T-helper 2 cell treated with Interferon-gamma antibody and Interleukin-4, amounts not matched to agents 5 μg/mL and 100 μg/mL, for 36 hours (primary cell): ENCODE measurements at regions not wholly inside any gene's neighbourhood (a gene's known extent, or its start where the extent isn't known, plus 50 kb on each side); places are given as distances from the start of the nearest gene placed in this dataset.
"Not testable (repeated sequence)": the region's sequence is repeated elsewhere in the genome, so short reads cannot be mapped to it uniquely, and the experiment has no call there.

Source experiments
- DNase-seq: peaks from one replicate; pipeline ENCODE4 v3.0.0; 2021; ENCODE audit warnings: low spot score
- H3K27ac Mint-ChIP-seq: one replicate; pipeline ENCODE4 v1.8.0; 2021; ENCODE audit warnings: mild to moderate bottlenecking, mixed read lengths
- H3K27me3 Mint-ChIP-seq: one replicate; pipeline ENCODE4 v1.8.0; 2021; ENCODE audit warnings: low read depth, mixed read lengths
- H3K36me3 Mint-ChIP-seq: one replicate; pipeline ENCODE4 v1.8.0; 2021; ENCODE audit warnings: low read depth, mixed read lengths
- H3K4me1 Mint-ChIP-seq: one replicate; pipeline ENCODE4 v1.8.0; 2021; ENCODE audit warnings: low read depth, mixed read lengths
- H3K4me3 Mint-ChIP-seq: one replicate; pipeline ENCODE4 v1.8.0; 2022; ENCODE audit warnings: mild to moderate bottlenecking, moderate library complexity, mixed read lengths
- H3K9me3 Mint-ChIP-seq: one replicate; pipeline ENCODE4 v1.8.0; 2021; ENCODE audit warnings: mixed read lengths

DNA sequence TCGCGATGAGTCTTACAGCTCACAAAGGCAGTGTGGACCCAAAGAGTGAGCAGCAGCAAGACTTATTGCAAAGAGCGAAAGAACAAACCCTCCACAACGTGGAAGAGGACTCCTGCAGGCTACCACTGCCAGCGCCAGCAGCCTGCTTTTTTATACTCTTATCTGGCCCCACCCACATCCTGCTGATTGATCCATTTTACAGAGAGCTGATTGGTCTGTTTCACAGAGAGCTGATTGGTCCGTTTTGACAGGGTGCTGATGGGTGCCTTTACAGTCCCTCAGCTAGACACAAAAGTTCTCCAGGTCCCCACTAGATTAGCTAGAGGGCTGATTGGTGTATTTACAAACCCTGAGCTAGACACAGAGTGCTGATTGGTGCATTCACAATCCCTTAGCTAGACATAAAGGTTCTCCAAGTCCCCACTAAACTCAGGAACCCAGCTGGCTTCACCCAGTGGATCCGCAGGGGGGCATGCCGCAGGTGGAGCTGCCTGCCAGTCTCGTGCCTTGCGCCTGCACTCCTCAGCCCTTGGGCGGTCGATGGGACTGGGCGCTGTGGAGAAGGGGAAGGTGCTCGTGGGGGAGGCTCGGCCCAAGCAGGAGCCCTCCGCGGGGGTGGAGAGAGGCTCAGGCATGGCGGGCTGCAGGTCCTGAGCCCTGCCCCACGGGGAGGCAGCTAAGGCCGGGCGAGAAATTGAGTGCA lies 75.7 kb downstream of the QDPR start:
- H3K27ac Mint-ChIP-seq, H3K9me3 Mint-ChIP-seq, H3K4me1 Mint-ChIP-seq, H3K27me3 Mint-ChIP-seq, DNase-seq, H3K36me3 Mint-ChIP-seq, H3K4me3 Mint-ChIP-seq: not testable (repeated sequence)

DNA sequence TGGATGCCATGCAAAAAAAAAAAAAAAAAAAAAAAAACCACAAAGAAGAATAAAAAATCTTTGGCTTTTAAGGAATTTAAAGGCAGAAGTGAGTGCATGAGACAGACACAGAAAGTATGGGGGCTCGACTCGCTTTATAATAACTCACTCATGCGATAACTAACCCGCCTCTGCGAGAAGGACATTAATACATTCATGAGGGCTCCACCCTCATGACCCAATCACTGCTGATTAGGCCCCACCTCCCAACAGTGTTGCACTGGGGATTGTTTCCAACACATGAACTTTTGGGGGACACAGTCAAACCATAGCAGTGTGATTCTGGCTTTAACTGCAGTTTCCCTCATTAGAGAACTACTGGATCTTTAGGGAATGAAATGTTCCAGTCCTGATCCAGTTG lies 78.1 kb downstream of the QDPR start:
- Mint-ChIP-seq H3K9me3 (no peaks in the 10 kb centered on the region), H3K4me3 (no peak overlapping the region), H3K36me3 (no peaks in the 10 kb centered on the region), H3K27me3 (no peaks in the 10 kb centered on the region), H3K27ac (no peak overlapping the region), H3K4me1 (no peaks in the 10 kb centered on the region)
- no peak for DNase-seq

DNA sequence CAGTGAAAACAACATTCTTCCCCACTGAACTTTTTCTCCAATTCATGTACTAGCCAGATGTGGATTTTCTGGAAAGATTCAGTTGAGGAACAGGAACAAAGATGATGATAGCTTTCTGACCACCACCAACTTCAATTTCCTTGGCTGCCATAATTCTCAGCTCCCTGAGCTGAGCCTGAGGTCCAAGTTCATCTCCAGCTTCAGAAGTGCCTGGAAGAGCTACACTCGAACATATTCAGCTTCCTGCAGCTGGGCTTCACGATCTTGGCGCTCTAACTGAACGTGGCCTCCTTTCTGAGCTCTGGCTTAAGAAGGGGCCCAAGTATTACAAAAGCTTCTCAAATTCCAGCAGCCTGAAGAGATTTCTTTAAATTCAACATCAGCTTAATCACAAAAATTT lies 83.9 kb downstream of the QDPR start:
- Mint-ChIP-seq H3K4me3 (no peak overlapping the region), H3K9me3 (no peaks in the 10 kb centered on the region), H3K27me3 (no peaks in the 10 kb centered on the region), H3K36me3 (no peaks in the 10 kb centered on the region), H3K4me1 (no peaks in the 10 kb centered on the region), H3K27ac (no peak overlapping the region)
- DNase-seq = no peak

DNA sequence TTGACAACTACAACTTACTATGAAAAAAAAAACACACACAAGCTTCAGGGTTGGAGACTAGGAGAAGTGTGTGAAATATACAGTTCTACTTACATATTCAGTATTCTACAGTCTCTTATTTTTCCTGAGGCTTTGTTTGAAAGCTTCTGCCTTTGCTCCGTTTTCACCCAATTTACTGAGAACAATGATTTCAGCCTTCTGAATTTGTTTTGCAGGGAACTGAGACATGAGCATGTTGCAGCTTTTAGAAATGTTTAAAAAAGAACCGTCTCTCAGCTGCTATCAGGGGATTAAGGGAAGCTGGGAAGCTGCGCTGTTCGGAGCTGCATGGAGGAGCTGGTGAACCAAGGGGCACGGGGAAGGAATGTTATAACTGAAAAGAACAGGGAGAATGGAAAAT lies 85.7 kb downstream of the QDPR start:
- no peaks in the 10 kb centered on the region for H3K27me3 Mint-ChIP-seq
- no peak overlapping the region for H3K27ac Mint-ChIP-seq
- no peaks in the 10 kb centered on the region for H3K36me3 Mint-ChIP-seq
- H3K4me1 Mint-ChIP-seq = no peaks in the 10 kb centered on the region
- no peak overlapping the region for H3K4me3 Mint-ChIP-seq
- H3K9me3 Mint-ChIP-seq = no peaks in the 10 kb centered on the region
- no peak for DNase-seq

DNA sequence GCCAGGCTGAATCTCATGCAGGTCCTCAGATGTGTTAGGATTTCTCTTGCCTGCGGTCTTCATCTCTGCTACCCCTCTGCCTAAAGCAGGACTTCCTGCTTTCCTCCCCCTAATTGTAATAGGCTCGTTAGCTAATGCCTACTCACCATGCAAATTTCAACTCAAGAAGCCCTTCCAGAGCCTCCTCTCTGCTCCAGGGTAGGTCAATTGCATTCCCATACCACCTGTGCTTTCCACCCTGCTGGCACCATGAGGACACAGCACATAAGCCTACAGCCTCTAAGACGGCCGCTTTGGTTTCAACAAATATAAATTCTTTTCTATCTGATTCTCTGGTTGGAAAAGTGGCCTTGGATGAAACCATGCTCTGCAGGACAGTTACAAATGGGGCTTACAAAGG lies 93.9 kb downstream of the QDPR start:
- no peak for DNase-seq
- Mint-ChIP-seq H3K27ac (no peak overlapping the region), H3K4me3 (no peak overlapping the region), H3K4me1 (no peaks in the 10 kb centered on the region), H3K9me3 (peaks cover 7% of the 10 kb centered on the region), H3K27me3 (no peaks in the 10 kb centered on the region), H3K36me3 (no peaks in the 10 kb centered on the region)

DNA sequence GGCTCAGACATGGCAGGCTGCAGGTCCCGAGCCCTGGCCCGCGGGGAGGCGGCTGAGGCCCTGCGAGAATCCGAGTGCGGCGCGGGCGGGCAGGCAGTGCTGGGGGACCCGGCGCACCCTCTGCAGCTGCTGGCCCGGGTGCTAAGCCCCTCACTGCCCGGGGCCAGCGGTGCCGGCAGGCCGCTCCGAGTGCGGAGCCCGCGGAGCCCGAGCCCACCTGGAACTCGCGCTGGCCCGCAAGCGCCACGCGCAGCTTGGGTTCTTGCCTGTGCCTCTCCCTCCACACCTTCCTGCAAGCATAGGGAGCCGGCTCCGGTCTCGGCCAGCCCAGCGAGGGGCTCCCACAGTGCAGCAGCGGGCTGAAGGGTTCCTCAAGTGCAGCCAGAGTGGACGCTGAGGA lies 97.5 kb downstream of the QDPR start:
- H3K4me3 Mint-ChIP-seq = no peak overlapping the region
- H3K4me1 Mint-ChIP-seq = no peaks in the 10 kb centered on the region
- no peak for DNase-seq
- H3K27me3 Mint-ChIP-seq = no peaks in the 10 kb centered on the region
- H3K36me3 Mint-ChIP-seq = no peaks in the 10 kb centered on the region
- no peak overlapping the region for H3K27ac Mint-ChIP-seq
- H3K9me3 Mint-ChIP-seq = peaks cover 7% of the 10 kb centered on the region

DNA sequence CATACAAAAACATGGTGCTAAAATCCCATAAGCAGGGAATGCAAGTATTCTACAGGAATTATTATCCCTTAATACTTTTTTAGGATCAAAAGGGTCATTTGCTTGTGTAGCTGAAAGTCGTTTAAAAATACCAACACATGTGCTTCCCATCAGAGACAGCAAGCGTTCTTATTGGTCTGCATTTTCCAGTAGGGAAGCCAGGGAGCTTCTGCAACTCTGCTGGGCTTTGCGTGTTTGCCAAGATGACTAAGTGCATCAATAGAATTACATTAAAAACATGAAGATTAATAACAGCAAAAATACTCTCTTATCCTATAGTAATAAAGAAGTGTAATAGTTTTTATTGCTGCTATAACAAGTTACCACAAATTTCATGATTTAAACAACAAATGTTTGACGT lies 111.2 kb downstream of the QDPR start:
- no peaks in the 10 kb centered on the region for H3K4me1 Mint-ChIP-seq
- peaks cover 1% of the 10 kb centered on the region for H3K27me3 Mint-ChIP-seq
- no peak overlapping the region for H3K4me3 Mint-ChIP-seq
- H3K36me3 Mint-ChIP-seq = no peaks in the 10 kb centered on the region
- no peaks in the 10 kb centered on the region for H3K9me3 Mint-ChIP-seq
- DNase-seq = no peak
- no peak overlapping the region for H3K27ac Mint-ChIP-seq

DNA sequence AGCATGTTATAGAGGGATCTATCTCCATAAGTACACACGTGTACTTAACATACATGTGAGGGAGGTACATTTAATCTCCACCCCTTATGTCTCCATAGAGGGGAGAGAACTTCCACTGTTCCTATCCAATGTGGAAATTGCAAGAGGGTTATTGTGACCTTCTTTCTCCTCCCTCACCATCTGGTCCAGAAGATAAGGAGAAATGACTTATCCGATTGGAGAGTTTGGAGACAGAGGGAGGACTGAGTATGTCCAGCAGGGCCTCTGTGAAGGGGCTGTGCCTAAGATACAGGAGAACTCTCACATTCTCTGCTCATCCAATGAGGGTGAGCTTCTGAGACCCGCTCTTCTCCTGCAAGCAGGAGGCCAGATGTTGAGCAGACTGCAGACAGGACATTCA lies 113.1 kb downstream of the QDPR start:
- DNase-seq = no peak
- H3K4me3 Mint-ChIP-seq = no peak overlapping the region
- H3K4me1 Mint-ChIP-seq = no peaks in the 10 kb centered on the region
- H3K27me3 Mint-ChIP-seq = peaks cover 1% of the 10 kb centered on the region
- H3K27ac Mint-ChIP-seq = no peak overlapping the region
- no peaks in the 10 kb centered on the region for H3K36me3 Mint-ChIP-seq
- H3K9me3 Mint-ChIP-seq = no peaks in the 10 kb centered on the region

DNA sequence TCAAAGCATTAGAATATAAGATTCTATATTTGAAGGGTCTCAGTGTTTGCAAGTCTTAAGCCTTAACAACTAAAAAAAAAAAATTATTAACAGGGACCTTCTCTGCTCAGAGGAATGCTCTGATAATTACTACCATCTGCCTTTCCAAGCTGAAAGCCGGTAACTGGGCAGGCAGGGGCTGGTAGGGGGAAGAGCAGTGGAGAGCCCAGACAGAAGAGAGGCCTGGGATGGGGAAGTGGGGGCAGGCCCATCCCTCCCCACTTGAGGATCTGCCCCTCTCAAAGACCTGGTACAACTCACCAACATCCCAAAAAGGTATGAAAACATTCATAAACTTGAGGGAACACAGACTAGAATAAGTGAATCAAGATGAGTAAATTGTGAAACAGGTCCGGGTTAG lies 113.9 kb downstream of the QDPR start:
- H3K4me1 Mint-ChIP-seq = no peaks in the 10 kb centered on the region
- no peak overlapping the region for H3K27ac Mint-ChIP-seq
- no peak overlapping the region for H3K4me3 Mint-ChIP-seq
- no peaks in the 10 kb centered on the region for H3K36me3 Mint-ChIP-seq
- H3K9me3 Mint-ChIP-seq = no peaks in the 10 kb centered on the region
- H3K27me3 Mint-ChIP-seq = peaks cover 1% of the 10 kb centered on the region
- DNase-seq = no peak

DNA sequence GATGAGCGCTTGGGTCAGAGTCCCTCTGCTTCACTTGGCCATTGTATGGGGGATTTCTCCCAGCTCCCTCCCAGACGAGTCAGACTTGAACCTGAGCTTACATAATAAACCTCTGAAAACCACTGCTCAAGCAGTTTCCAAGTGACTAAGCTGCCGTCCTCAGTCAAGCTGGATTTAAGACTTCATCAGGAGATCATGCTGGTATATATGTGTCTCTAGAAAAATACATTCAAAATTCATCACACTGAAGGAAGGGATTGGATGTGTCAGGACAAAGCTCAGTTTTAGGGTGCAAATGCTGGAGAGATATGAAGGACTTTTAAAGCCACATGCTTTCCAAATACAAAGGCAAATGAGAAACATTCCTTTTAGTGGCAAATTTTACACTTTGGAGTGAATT lies 114.3 kb downstream of the QDPR start:
- Mint-ChIP-seq H3K9me3 (no peaks in the 10 kb centered on the region), H3K4me3 (no peak overlapping the region), H3K27ac (no peak overlapping the region), H3K36me3 (no peaks in the 10 kb centered on the region), H3K4me1 (no peaks in the 10 kb centered on the region), H3K27me3 (peaks cover 1% of the 10 kb centered on the region)
- no peak for DNase-seq

DNA sequence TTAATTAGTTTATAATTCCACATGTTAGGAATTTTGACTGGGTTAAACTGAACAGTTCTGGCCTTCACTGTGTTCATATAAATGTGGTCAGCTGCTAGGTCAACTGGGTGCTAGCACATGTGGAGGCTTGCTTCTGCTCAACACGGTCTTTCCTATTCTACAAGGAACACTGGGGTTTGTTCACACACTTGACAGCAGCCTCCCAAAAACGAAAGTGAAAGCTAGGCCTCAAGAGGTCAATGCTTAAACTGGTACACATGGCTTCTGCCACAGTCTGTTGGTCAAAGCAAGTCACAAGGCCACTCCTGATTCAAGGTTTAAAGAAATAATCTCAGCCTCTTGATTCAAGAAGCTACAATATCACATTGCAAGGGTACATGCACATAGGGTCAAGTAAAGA lies 126.5 kb downstream of the QDPR start:
- Mint-ChIP-seq H3K27ac (peak overlapping the region; percentile 33), H3K36me3 (peaks cover 5% of the 10 kb centered on the region), H3K4me3 (peak overlapping the region; percentile 40), H3K4me1 (peaks cover 12% of the 10 kb centered on the region), H3K27me3 (no peaks in the 10 kb centered on the region), H3K9me3 (peaks cover 13% of the 10 kb centered on the region)
- DNase-seq = no peak

DNA sequence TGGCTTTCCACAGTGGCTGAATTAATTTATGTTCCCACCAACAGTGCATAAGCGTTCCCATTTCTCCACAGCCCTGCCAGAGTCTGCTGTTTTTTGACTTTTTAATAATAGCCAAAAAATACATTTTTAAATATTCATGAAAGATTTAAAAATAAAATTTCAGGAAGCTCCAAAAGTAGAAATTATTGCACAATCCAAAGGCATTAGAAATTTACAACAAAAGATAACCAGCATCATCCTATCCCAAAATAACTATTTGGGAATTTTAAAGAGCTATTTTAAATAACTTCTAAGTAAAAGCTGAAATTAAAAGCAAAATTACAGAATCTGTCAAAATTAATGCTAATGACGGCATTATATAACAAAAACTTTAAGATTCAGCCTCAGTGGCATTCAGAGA lies 131.5 kb downstream of the QDPR start:
- peaks cover 3% of the 10 kb centered on the region for H3K9me3 Mint-ChIP-seq
- no peaks in the 10 kb centered on the region for H3K36me3 Mint-ChIP-seq
- H3K27ac Mint-ChIP-seq = no peak overlapping the region
- peaks cover 2% of the 10 kb centered on the region for H3K4me1 Mint-ChIP-seq
- no peak overlapping the region for H3K4me3 Mint-ChIP-seq
- no peak for DNase-seq
- peaks cover 3% of the 10 kb centered on the region for H3K27me3 Mint-ChIP-seq

DNA sequence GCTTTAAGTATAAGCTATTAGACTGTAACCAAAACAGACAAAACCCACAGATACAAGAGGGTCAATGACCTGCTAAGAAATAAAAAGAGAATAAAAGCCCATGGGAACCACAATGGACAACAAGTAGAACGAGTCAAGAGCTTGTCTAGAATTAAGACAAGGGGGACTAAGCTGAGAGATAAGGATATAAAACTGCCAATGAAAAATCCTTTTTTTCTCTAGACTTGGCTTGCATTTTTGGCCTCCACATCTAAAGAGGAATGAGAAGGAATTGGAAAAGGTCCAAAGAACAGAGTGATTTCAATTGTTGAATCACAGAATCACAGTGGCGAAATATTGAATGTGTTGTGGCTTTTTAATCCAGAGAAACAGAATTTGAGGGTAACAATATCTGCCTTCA lies 135.7 kb downstream of the QDPR start:
- H3K27me3 Mint-ChIP-seq = peaks cover 3% of the 10 kb centered on the region
- H3K27ac Mint-ChIP-seq = no peak overlapping the region
- H3K36me3 Mint-ChIP-seq = no peaks in the 10 kb centered on the region
- H3K4me3 Mint-ChIP-seq = no peak overlapping the region
- no peaks in the 10 kb centered on the region for H3K4me1 Mint-ChIP-seq
- no peak for DNase-seq
- no peaks in the 10 kb centered on the region for H3K9me3 Mint-ChIP-seq

DNA sequence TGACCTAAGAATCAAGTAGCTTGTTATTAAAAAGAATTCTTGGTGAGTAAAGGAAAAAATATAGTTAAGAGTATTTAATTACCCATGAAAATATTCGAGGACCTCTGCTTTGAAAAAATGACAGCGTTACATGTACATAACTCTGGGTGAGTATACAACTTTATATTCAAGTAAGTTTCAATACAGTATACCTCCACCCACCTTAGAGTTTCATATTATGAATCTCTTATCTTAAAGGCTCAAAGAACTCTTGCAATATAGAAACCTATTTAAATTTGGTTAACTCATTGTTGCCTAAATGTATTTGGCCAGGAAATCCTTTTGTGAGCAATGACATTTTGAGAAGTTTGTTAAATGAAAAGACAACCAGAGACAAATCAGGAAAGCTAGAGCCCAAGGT lies 138.2 kb downstream of the QDPR start:
- Mint-ChIP-seq H3K4me1 (no peaks in the 10 kb centered on the region), H3K27me3 (peaks cover 3% of the 10 kb centered on the region), H3K4me3 (no peak overlapping the region), H3K9me3 (no peaks in the 10 kb centered on the region), H3K27ac (no peak overlapping the region), H3K36me3 (no peaks in the 10 kb centered on the region)
- no peak for DNase-seq

DNA sequence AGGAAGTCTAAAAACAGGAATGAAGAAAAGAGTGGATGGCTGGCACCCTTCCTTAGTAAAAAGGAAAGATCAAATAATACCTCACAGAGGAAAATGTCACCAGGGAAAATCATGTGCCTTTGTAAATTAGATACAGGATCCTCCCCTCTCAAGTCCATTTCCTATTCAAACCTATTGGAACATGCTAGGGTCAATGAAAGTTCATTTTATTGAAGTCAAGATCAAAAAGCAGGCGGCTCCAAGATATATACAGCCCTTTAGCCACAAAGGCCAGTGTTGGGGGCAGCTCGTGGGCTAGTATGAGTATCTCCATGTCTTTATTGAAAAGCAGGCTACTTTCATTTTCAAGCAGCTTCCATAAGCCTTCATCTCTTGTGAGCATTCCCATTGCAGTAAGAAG lies 141.1 kb downstream of the QDPR start:
- H3K27me3 Mint-ChIP-seq = no peaks in the 10 kb centered on the region
- no peaks in the 10 kb centered on the region for H3K9me3 Mint-ChIP-seq
- H3K4me1 Mint-ChIP-seq = no peaks in the 10 kb centered on the region
- H3K4me3 Mint-ChIP-seq = no peak overlapping the region
- DNase-seq = no peak
- no peak overlapping the region for H3K27ac Mint-ChIP-seq
- H3K36me3 Mint-ChIP-seq = no peaks in the 10 kb centered on the region
